Ovary (tissue), 3 donors: ENCODE measurements at regions not wholly inside any gene's neighbourhood (a gene's known extent, or its start where the extent isn't known, plus 50 kb on each side); places are given as distances from the start of the nearest gene placed in this dataset.

Experiments used
- EP300 ChIP-seq: sonication (generic); formaldehyde crosslinking; IDR thresholded peaks from one replicate; pipeline ENCODE4 v1.6.1; 2017; ENCODE audit warnings: antibody characterized with exemption
- POLR2A ChIP-seq: fragments of 450-650 bp; IDR thresholded peaks from one replicate; pipeline ENCODE4 v1.6.1; 2017; ENCODE audit warnings: antibody characterized with exemption, mild to moderate bottlenecking, moderate library complexity
- TF ChIP-seq, protein P1 (sequence below), 3 donors: fragments of 450-650 bp in 2 of 3; fragments of 200-600 bp in 1 of 3; IDR thresholded peaks; one replicate each; pipeline versions ENCODE4 v1.5.1 to v1.8.0; 2016 to 2022; ENCODE audit warnings: antibody characterized with exemption in 3 of 3, mild to moderate bottlenecking in 1 of 3
- donor health status: DM: no; HTN: no; CAD: no.

GRCh38 chr12:97994746-97995484, 520.5 kb upstream of the TMPO start:
- TF ChIP-seq, protein P1, sequence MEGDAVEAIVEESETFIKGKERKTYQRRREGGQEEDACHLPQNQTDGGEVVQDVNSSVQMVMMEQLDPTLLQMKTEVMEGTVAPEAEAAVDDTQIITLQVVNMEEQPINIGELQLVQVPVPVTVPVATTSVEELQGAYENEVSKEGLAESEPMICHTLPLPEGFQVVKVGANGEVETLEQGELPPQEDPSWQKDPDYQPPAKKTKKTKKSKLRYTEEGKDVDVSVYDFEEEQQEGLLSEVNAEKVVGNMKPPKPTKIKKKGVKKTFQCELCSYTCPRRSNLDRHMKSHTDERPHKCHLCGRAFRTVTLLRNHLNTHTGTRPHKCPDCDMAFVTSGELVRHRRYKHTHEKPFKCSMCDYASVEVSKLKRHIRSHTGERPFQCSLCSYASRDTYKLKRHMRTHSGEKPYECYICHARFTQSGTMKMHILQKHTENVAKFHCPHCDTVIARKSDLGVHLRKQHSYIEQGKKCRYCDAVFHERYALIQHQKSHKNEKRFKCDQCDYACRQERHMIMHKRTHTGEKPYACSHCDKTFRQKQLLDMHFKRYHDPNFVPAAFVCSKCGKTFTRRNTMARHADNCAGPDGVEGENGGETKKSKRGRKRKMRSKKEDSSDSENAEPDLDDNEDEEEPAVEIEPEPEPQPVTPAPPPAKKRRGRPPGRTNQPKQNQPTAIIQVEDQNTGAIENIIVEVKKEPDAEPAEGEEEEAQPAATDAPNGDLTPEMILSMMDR (IDR thresholded peaks at IDR 0.05), result no peak
- no peak for TF ChIP-seq POLR2A
- no peak for TF ChIP-seq EP300
